ENCODE measurements at regions not wholly inside any gene's neighbourhood (a gene's known extent, or its start where the extent isn't known, plus 50 kb on each side); places are given as distances from the start of the nearest gene placed in this dataset.

DNA sequence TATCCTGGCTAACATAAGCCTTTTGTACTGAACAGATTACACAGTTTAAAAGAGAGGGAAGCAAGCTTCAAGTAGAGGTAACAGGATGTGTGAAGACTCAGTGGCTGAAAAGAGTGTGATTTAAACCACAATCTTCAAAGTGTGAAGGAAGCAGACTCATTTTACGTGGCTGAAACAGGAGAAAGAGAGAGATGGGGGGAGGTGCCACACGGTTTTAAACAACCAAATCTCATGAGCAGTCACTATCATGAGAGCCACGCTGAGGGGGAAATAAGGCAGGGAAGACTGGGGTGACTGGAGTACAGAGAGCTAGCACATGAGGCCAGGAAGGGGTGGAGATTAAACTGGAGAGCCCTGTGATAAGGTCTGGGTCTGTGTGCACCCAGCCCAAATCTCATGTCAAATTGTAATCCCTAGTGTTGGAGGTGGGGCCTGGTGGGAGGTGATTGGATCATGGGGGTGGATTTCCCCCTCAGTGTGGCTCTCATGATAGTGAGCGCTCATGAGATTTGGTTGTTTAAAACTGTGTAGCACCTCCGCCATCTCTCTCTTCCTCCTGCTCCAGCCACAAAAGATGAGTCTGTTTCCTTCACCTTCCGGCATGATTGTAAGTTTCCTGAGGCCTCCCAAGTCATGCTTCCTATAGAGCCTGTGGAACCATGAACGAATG lies 318.6 kb upstream of the CD180 start:
- no peak overlapping the region for H3K27ac ChIP-seq
- DNase-seq (ENCODE audit: low read depth, low spot score), result no peak

DNA sequence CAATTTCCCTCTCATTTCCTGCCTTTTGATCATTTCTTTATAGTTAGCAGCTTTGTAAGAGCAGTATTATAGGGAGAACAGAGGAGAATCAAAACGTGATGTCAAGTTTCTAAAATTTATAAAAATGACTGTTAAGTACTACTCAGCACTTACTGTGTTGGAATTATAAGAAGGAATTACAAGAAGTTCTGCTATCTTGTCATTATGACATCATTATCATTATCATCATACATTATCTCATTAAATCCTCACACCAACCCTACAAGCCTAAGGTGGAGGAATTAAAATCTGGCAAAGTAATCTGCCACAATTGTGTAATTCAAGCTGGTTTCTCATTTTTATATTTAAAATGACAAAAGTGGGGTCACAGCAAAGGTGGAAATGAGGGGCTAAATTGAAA lies 316.2 kb upstream of the CD180 start:
- no peak for DNase-seq (ENCODE audit: low read depth, low spot score)
- H3K27ac ChIP-seq, result no peak overlapping the region

- no peak overlapping the region for H3K27ac ChIP-seq
- no peak for DNase-seq (ENCODE audit: low read depth, low spot score)
Measured at GRCh38 chr5:67511911-67512310, 315.3 kb upstream of the CD180 start.

DNA sequence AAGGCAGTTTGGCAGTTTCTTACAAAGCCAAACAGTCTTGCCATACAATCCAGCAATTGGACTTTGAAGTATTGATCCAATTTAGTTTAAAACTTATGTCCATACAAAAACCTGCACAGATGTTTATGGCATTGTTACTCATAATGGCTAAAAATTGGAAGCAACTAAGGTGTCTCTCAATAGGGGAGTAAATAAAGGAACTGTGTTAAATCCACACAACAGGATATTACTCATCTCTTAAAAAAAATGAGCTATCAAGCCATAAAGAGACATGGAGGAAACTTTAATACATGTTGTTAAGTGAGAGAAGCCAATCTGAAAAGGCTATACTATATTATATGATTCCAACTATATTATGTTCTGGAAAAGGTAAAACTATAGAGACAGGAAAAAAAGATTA lies 313.6 kb upstream of the CD180 start:
- no peak overlapping the region for H3K27ac ChIP-seq
- no peak for DNase-seq (ENCODE audit: low read depth, low spot score)

DNA sequence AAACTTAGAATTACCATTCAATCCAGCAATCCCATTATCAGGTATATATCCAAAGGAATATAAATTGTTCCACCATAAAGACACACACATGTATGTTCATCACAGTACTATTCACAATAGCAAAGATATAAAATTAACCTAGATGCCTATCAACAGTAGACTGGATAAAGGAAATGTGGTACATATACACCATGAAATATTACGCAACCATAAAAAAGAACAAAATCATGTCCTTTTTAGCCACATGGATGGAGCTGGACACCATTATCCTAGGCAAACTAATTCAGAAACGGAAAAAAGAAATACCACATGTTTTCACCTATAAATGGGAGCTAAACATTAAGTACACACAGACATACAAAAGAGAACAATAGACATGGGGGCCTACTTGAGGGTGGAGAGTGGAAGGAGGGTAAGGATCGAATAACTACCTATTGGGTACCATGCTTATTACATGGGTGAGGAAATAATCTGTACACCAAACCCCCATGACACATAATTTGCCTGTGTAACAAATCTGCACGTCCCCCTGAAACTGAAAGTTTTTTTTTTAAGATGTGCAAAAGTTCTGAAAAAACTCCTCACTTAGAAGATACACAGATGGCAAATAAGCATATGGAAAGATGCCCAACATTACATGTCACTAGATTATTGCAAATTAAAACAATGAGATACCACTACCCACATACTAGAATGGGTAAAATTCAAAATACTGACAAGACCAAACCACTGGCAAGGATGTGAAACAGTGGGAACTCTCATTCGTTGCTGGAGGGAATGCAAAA lies 313.0 kb upstream of the CD180 start:
- H3K27ac ChIP-seq, result no peak overlapping the region
- no peak for DNase-seq (ENCODE audit: low read depth, low spot score)

- H3K27ac ChIP-seq, result no peak overlapping the region
- no peak for DNase-seq (ENCODE audit: low read depth, low spot score)
Measured at GRCh38 chr5:67506241-67506640, 309.6 kb upstream of the CD180 start.

DNA sequence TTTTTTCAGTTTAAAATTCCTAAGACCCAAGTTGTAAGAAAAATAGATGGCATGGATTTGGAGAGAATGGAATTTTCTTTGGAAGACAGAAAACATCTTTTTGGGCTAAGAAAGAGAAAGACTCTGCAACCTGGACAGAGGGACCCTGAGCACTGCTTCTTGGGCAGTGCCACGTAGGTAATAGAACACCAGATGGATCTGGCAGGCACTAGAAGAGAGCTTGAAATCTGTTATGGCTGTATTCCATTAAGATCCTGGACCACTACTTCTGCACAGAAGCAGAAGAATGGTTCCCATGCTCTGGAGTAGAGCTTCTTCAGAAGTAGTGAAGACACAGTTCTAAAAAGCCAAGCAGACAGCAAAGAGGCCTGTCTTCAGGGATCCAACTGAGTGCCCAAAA lies 306.4 kb upstream of the CD180 start:
- no peak for DNase-seq (ENCODE audit: low read depth, low spot score)
- no peak overlapping the region for H3K27ac ChIP-seq

DNA sequence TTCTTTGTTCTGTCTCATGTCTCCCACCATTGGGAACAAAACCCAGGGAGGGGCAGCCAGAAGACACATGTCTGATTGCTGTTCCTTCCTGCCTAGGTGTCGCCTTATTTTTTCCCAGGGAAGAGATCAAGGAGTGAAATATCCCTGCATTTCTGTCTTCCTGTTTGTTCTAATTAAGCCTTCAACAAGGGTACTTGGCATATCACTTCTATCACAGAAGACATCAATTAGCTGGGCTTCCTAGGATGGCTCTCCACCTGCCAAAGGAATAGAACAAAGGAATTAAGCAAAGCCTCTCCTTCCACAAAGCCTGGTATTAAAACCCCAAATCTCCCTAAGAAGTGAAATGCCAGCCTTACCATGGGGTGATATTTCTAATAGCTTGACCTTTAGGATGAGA lies 299.5 kb upstream of the CD180 start:
- no peak overlapping the region for H3K27ac ChIP-seq
- no peak for DNase-seq (ENCODE audit: low read depth, low spot score)

GRCh38 chr5:67495072-67495471 lies 298.5 kb upstream of the CD180 start:
- no peak overlapping the region for H3K27ac ChIP-seq
- DNase-seq (ENCODE audit: low read depth, low spot score), result no peak

GRCh38 chr5:67494186-67494855 lies 297.7 kb upstream of the CD180 start:
- H3K27ac ChIP-seq, result no peak overlapping the region
- DNase-seq (ENCODE audit: low read depth, low spot score), result no peak

- DNase-seq (ENCODE audit: low read depth, low spot score), result no peak
- no peak overlapping the region for H3K27ac ChIP-seq
Measured at GRCh38 chr5:67493676-67494075, 297.1 kb upstream of the CD180 start.

DNA sequence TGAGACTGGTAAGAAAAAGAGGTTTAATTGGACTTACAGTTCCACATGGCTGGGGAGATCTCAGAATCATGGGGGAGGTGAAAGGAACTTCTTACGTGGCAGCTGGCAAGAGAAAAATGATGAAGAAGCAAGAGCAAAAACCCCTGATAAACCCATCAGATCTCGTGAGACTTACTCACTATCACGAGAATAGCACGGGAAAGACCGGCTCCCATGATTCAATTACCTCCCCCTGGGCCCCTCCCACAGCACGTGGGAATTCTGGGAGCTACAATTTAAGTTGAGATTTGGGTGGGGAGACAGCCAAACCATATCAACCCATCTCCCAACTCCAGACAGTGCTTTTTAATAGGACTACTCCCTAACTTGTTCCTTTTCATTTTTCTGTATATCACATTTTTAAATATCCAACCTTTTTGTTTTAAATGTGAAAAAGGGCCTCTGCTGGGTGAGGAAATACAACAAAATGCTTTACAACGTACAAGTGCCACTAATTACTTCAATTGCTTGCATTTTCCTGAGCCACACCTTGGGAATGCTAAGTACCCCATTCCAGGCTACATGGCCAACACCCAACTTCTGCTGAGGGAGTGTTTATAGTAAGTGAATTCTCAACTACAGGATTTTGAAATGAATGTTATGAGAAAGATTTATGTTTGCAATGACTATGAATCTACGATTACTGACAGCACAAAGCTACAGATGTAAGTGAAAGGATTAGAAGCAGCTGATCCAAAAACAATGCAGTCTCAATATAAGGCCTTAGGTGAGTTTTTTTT lies 294.1 kb upstream of the CD180 start:
- no peak for DNase-seq (ENCODE audit: low read depth, low spot score)
- no peak overlapping the region for H3K27ac ChIP-seq

- no peak overlapping the region for H3K27ac ChIP-seq
- no peak for DNase-seq (ENCODE audit: low read depth, low spot score)
Measured at GRCh38 chr5:67488885-67489284, 292.3 kb upstream of the CD180 start.

DNA sequence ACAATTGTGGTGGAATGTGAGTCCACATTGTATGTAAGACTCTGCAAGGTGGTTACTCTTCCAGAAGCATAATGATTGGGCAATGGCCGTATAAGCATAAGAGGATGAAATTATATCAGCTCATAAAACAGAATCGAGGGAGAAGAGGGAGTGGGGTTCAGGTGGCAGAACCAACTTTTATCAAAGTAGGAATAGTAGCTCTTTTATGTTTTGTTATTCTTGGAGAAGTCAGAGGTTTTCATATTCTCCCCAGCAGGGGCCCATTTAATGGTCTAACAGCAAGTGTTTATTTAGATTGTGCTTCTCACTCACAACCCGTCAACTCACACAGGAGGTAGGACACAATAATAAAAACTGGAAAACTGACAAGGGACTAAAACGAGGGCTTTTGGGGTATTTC lies 291.3 kb upstream of the CD180 start:
- no peak overlapping the region for H3K27ac ChIP-seq
- DNase-seq (ENCODE audit: low read depth, low spot score), result no peak

- no peak overlapping the region for H3K27ac ChIP-seq
- no peak for DNase-seq (ENCODE audit: low read depth, low spot score)
Measured at GRCh38 chr5:67483453-67484030, 286.9 kb upstream of the CD180 start.

- H3K27ac ChIP-seq, result no peak overlapping the region
- peak; percentile 37 for DNase-seq (ENCODE audit: low read depth, low spot score)
Measured at GRCh38 chr5:67481362-67481761, 284.8 kb upstream of the CD180 start.

DNA sequence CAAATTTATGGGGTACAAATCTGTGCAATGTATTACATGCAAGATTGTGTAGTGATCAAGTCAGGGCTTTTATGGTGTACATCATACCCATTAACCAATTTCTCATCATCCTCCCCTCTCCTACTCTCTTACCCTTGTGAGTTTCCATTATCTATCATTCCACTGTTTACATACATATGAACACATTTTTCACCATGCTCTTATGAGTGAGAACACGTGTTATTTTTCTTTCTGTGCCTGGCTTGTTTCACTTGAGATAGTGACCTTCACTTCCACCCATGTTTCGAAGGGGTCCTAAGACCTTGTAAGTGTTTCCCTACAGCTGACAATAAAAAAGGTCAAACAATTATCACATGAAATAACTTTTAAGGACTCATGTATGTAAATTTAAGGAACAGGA lies 281.7 kb upstream of the CD180 start:
- DNase-seq (ENCODE audit: low read depth, low spot score), result no peak
- H3K27ac ChIP-seq, result no peak overlapping the region

DNA sequence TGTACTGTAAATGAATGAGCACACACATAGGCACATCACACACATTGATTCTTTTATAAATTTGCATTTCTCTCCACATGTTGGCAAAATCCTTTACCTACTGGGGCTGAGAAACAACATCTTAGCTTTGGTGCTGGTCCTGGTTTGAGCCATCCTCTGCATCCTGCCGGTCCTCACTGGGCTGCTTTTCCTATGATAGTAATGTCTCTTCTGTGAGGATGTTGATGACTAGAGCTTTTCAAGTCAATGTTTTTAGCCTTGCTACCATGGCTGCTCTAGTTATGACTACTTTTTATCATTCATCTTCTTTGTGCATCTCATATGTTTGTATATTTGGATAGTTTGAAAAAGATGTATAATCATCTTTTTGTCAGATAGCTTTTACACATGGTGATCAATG lies 280.4 kb upstream of the CD180 start:
- peak overlapping the region; percentile 51 for H3K27ac ChIP-seq
- no peak for DNase-seq (ENCODE audit: low read depth, low spot score)

DNA sequence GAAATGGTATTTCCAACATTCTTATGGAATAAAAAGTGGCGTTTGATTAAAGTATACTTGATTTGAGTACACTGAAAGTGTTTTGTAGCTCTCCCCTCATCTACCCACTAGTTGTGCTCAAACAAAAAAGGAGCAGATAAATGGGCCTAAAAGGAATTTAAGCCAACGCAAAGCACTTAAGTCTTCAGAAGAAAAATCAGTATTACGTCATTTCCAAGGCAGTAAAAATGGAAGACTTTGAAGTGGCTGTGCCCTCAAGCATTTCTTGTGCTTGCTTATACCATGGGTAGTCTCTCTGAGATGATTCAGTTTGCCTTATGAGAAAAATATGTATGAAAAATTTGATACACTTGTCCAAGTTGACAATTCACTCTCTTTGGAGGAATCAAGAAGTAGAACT lies 279.9 kb upstream of the CD180 start:
- H3K27ac ChIP-seq, result peak overlapping the region; percentile 51
- DNase-seq (ENCODE audit: low read depth, low spot score), result peak; percentile 34

- no peak for DNase-seq (ENCODE audit: low read depth, low spot score)
- H3K27ac ChIP-seq, result no peak overlapping the region
Measured at GRCh38 chr5:67475489-67475888, 278.9 kb upstream of the CD180 start.
